Sigmoid colon (tissue), 3 donors: ENCODE measurements at regions not wholly inside any gene's neighbourhood (a gene's known extent, or its start where the extent isn't known, plus 50 kb on each side); places are given as distances from the start of the nearest gene placed in this dataset.

Experiments used
- CTCF ChIP-seq, 4 experiments: fragments of 450-650 bp in 3 of 4; fragments of 200-600 bp in 1 of 4; IDR thresholded peaks; one replicate each; pipeline ENCODE4 v1.5.1; 2016 to 2019; ENCODE audit warnings: antibody characterized with exemption in 4 of 4, mild to moderate bottlenecking in 3 of 4, moderate library complexity in 2 of 4
- POLR2A ChIP-seq, 2 donors: fragments of 450-650 bp; IDR thresholded peaks; one replicate each; pipeline ENCODE4 v1.6.1; 2016; ENCODE audit warnings: antibody characterized with exemption in 2 of 2, mild to moderate bottlenecking in 2 of 2, moderate library complexity in 2 of 2

GRCh38 chr1:201606096-201606495, 67.2 kb downstream of the NAV1 start:
- TF ChIP-seq CTCF (IDR thresholded peaks at IDR 0.05) (no peak), POLR2A (IDR thresholded peaks at IDR 0.05) (no peak)
